ENCODE measurements at regions not wholly inside any gene's neighbourhood (a gene's known extent, or its start where the extent isn't known, plus 50 kb on each side); places are given as distances from the start of the nearest gene placed in this dataset.
"Not testable (repeated sequence)": the region's sequence is repeated elsewhere in the genome, so short reads cannot be mapped to it uniquely, and the experiment has no call there.

DNA sequence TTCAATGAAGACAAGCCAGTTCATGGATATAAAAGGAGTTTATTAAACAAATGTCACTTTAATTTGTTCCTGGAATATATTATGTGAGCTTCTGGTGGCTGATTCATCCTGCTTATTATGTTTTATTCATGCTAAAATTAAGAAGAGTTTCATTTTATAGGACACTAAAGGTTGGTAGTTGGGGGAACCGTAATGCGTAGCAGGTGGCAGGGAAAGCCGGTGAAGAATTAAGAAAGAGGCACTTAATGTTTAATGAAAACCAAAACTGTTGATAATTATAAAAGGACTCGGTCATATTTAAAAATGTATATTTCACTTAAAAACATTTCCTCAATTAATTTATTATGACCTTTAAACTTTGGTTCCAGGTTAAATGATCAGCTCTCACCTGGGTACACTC lies 94.3 kb downstream of the XKR3 start:
- not testable (repeated sequence) for H3K27ac Mint-ChIP-seq (ENCODE audit: unreplicated experiment); H3K4me3 Mint-ChIP-seq (ENCODE audit: unreplicated experiment); H3K9me3 Mint-ChIP-seq (ENCODE audit: unreplicated experiment); H3K4me1 Mint-ChIP-seq (ENCODE audit: low read depth, unreplicated experiment); DNase-seq; H3K27me3 Mint-ChIP-seq (ENCODE audit: unreplicated experiment); H3K36me3 Mint-ChIP-seq (ENCODE audit: unreplicated experiment)

DNA sequence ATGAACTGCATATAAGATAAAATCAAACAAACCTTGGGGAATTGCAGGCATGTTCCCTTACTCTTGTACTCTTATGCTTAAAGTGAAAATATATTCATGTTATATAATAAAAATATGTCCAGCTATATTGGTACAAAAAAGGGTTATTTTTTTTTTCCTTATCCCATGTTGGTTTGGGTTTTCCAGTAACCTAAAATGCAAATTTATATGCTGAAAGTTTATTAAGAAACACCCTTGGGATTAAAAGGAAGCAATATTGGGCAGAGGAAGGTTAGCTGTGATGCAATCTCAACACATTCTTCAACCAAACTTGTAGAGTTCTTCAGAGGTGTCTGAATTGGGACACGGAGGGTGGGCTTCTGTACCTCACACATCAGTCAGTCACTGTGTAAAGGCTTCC lies 97.7 kb downstream of the XKR3 start:
- H3K27ac Mint-ChIP-seq (ENCODE audit: unreplicated experiment); H3K4me3 Mint-ChIP-seq (ENCODE audit: unreplicated experiment); H3K4me1 Mint-ChIP-seq (ENCODE audit: low read depth, unreplicated experiment); DNase-seq; H3K36me3 Mint-ChIP-seq (ENCODE audit: unreplicated experiment); H3K27me3 Mint-ChIP-seq (ENCODE audit: unreplicated experiment); H3K9me3 Mint-ChIP-seq (ENCODE audit: unreplicated experiment): not testable (repeated sequence)

GRCh38 chr22:16723241-16723640 lies 102.0 kb downstream of the XKR3 start:
- not testable (repeated sequence) for H3K27ac Mint-ChIP-seq (ENCODE audit: unreplicated experiment); H3K9me3 Mint-ChIP-seq (ENCODE audit: unreplicated experiment); H3K36me3 Mint-ChIP-seq (ENCODE audit: unreplicated experiment); H3K4me3 Mint-ChIP-seq (ENCODE audit: unreplicated experiment); H3K27me3 Mint-ChIP-seq (ENCODE audit: unreplicated experiment); DNase-seq
- peaks cover 12% of the 10 kb centered on the region for H3K4me1 Mint-ChIP-seq (ENCODE audit: low read depth, unreplicated experiment)

DNA sequence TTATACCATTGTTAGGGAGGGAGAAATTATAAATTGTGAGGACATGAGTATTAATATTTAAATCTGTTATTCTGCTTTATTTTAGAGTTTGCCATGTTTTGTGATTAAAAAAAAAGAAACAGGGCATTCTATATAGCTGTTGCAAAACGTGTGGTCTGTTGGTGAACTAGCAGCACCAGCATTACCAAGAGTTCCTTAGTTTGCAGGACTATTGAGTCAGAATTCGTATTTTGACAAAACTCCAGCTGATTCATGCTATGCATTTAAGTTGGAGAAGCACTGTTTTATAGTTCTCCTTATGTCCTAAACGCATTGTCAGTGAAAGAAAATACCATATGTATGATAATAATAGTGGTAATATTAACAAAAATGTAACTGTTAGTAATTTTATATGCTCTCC lies 102.6 kb downstream of the XKR3 start:
- H3K27me3 Mint-ChIP-seq (ENCODE audit: unreplicated experiment); H3K9me3 Mint-ChIP-seq (ENCODE audit: unreplicated experiment); H3K36me3 Mint-ChIP-seq (ENCODE audit: unreplicated experiment): not testable (repeated sequence)

DNA sequence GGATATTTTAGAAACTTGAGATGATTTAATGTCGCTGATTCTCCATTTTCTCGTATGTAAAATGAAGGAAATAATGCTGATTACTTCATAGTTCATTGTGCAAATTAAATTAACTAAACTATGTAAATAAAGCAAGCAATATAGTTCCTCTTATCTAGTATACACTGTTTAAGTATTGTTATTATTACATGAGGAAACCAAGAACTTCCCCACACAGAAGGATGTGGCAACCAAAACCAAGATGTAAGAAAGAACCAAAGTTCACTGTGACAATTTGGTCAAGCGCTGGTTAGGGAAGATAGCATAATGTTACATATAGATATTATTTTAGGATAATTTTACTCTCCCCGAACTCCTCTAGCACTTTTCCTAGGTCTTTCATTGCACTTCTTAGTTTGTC lies 103.2 kb downstream of the XKR3 start:
- no peak for DNase-seq
- Mint-ChIP-seq H3K36me3 (ENCODE audit: unreplicated experiment) (no peaks in the 10 kb centered on the region), H3K9me3 (ENCODE audit: unreplicated experiment) (peaks cover 2% of the 10 kb centered on the region), H3K4me3 (ENCODE audit: unreplicated experiment) (no peak overlapping the region), H3K27me3 (ENCODE audit: unreplicated experiment) (peaks cover 1% of the 10 kb centered on the region), H3K4me1 (ENCODE audit: low read depth, unreplicated experiment) (peaks cover 12% of the 10 kb centered on the region), H3K27ac (ENCODE audit: unreplicated experiment) (no peak overlapping the region)
- TF ChIP-seq CTCF (IDR thresholded peaks at IDR 0.05; ENCODE audit: partially characterized antibody, unreplicated experiment) = no peak

More for the DNA sequence above, 102.6 kb downstream of the XKR3 start:
- not testable (repeated sequence) for DNase-seq; H3K4me3 Mint-ChIP-seq (ENCODE audit: unreplicated experiment); H3K27ac Mint-ChIP-seq (ENCODE audit: unreplicated experiment)
- peaks cover 12% of the 10 kb centered on the region for H3K4me1 Mint-ChIP-seq (ENCODE audit: low read depth, unreplicated experiment)

GRCh38 chr22:16717699-16718558 lies 107.3 kb downstream of the XKR3 start:
- TF ChIP-seq CTCF (IDR thresholded peaks at IDR 0.05; ENCODE audit: partially characterized antibody, unreplicated experiment) = peak; percentile 35
- Mint-ChIP-seq H3K9me3 (ENCODE audit: unreplicated experiment) (peaks cover 7% of the 10 kb centered on the region), H3K4me1 (ENCODE audit: low read depth, unreplicated experiment) (peaks cover 21% of the 10 kb centered on the region), H3K36me3 (ENCODE audit: unreplicated experiment) (no peaks in the 10 kb centered on the region), H3K27ac (ENCODE audit: unreplicated experiment) (peak overlapping the region; percentile 84), H3K4me3 (ENCODE audit: unreplicated experiment) (peak overlapping the region; percentile 96), H3K27me3 (ENCODE audit: unreplicated experiment) (peaks cover 6% of the 10 kb centered on the region)
- DNase-seq = peak; percentile 86

DNA sequence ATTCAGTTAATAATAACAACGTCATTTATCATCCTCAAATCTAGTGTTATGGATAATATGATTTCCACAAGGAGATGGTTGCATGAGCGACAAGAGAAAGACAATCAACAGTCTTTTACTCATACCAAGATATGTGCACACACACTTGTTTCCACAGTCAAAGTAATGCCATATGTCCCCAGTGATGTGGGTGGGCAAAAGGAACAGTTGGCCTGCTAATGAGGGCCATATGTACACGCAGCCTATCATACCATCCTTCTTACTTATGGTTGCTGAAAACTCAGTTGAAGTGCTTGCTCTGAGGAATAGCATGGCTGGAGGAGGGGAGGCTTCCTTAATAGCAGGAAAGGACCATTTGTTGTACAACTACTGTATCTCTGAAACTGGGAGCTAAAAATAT lies 110.6 kb downstream of the XKR3 start:
- H3K36me3 Mint-ChIP-seq (ENCODE audit: unreplicated experiment); H3K27me3 Mint-ChIP-seq (ENCODE audit: unreplicated experiment); H3K9me3 Mint-ChIP-seq (ENCODE audit: unreplicated experiment): not testable (repeated sequence)
- Mint-ChIP-seq H3K4me3 (ENCODE audit: unreplicated experiment) (peak overlapping the region; percentile 96), H3K4me1 (ENCODE audit: low read depth, unreplicated experiment) (peaks cover 16% of the 10 kb centered on the region), H3K27ac (ENCODE audit: unreplicated experiment) (peak overlapping the region; percentile 85)
- DNase-seq = peak; percentile 29

DNA sequence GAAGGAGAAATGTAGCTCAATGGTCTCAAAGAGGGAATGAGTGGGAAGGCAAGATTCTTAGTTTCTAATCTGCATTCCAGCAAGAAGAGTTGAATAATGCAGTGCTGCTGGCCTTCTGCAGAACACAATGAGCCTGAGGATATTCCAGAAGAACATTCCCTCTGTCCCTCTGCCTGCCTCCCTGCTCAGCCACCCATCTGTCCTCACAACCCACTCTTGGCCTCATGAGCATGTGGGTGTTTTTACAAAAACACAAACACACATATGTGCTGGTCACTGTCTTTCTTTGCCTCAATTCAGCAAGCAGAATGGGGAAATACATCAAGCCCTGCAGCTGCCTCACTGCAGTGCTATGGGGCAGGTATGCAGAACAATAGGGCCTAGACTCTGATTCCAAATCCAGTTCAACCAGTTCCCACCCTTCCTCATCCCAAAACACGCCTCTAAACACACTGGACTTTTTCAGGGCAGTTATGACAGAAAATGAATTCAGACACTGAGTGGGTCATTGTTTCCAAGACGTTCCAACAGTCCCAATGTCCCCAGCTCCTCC lies 109.8 kb upstream of the CCT8L2 start:
- not testable (repeated sequence) for DNase-seq; H3K27me3 Mint-ChIP-seq (ENCODE audit: unreplicated experiment); H3K36me3 Mint-ChIP-seq (ENCODE audit: unreplicated experiment); H3K4me3 Mint-ChIP-seq (ENCODE audit: unreplicated experiment)
- peaks cover 25% of the 10 kb centered on the region for H3K4me1 Mint-ChIP-seq (ENCODE audit: low read depth, unreplicated experiment)
- peak overlapping the region; percentile 44 for H3K27ac Mint-ChIP-seq (ENCODE audit: unreplicated experiment)
- peaks cover 12% of the 10 kb centered on the region for H3K9me3 Mint-ChIP-seq (ENCODE audit: unreplicated experiment)

DNA sequence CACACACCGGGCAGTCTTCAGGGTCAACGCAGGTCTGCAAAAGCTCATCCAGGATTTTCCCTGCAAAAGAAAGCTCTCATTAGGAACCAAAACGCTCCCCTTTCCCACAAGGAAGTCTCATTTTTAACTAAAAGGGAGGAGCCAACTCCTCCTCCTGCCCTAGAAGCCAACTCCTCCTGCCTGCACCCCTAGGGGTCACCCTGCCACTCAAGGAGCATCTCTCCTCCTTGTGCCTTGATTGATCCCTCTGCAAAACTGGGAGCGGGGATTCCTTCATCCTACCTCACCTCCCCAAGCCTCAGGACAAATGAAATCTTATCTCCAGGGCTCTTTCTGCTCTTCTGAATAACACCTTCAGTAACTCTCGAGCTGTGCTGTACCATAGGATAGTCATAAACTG lies 107.8 kb upstream of the CCT8L2 start:
- H3K4me3 Mint-ChIP-seq (ENCODE audit: unreplicated experiment); DNase-seq: not testable (repeated sequence)
- Mint-ChIP-seq H3K27ac (ENCODE audit: unreplicated experiment) (peak overlapping the region; percentile 33), H3K4me1 (ENCODE audit: low read depth, unreplicated experiment) (peaks cover 25% of the 10 kb centered on the region), H3K36me3 (ENCODE audit: unreplicated experiment) (peaks cover 16% of the 10 kb centered on the region), H3K9me3 (ENCODE audit: unreplicated experiment) (peaks cover 16% of the 10 kb centered on the region), H3K27me3 (ENCODE audit: unreplicated experiment) (peaks cover 10% of the 10 kb centered on the region)
